Endothelial cell of umbilical vein (primary cell): ENCODE measurements at regions not wholly inside any gene's neighbourhood (a gene's known extent, or its start where the extent isn't known, plus 50 kb on each side); places are given as distances from the start of the nearest gene placed in this dataset.
A peak's percentile ranks its signal among the peaks of the same experiment; 100 is the strongest.

ENCODE experiments used
- CTCF ChIP-seq, 2 donors: IDR thresholded peaks; 1 replicate in 1 of 2; 2 replicates in 1 of 2; pipeline ENCODE4 v1.5.1; 2011; ENCODE audit warnings: low read length in 2 of 2, mild to moderate bottlenecking in 2 of 2, moderate library complexity in 2 of 2, control low read depth in 1 of 2, inconsistent platforms in 1 of 2, low read depth in 1 of 2; ENCODE audit not compliant: insufficient read depth in 1 of 2; ENCODE audit errors: extremely low read depth in 1 of 2
- EZH2 ChIP-seq: IDR thresholded peaks from 2 replicates; pipeline ENCODE4 v1.6.1; 2012; ENCODE audit warnings: borderline replicate concordance, low read depth, mild to moderate bottlenecking, moderate library complexity, low read length, inconsistent platforms; ENCODE audit not compliant: severe bottlenecking
- FOS ChIP-seq: IDR thresholded peaks from 2 replicates; pipeline ENCODE4 v1.6.1; 2011; ENCODE audit warnings: mild to moderate bottlenecking, low read length, moderate library complexity, borderline replicate concordance; ENCODE audit not compliant: insufficient read depth
- GATA2 ChIP-seq: IDR thresholded peaks from 2 replicates; pipeline ENCODE4 v1.7.0; 2011; ENCODE audit warnings: low read depth, mild to moderate bottlenecking, moderate library complexity, mixed read lengths, low read length; ENCODE audit not compliant: insufficient read length, insufficient read depth
- JUN ChIP-seq: IDR thresholded peaks from 2 replicates; pipeline ENCODE4 v1.6.1; 2011; ENCODE audit warnings: borderline replicate concordance, low read depth; ENCODE audit not compliant: insufficient read length, insufficient read depth
- MAX ChIP-seq: IDR thresholded peaks from 2 replicates; pipeline ENCODE4 v1.6.1; 2011; ENCODE audit not compliant: insufficient read depth, insufficient read length
- MYC ChIP-seq: IDR thresholded peaks from one replicate; pipeline ENCODE4 v1.6.1; 2011; ENCODE audit warnings: mild to moderate bottlenecking, low read depth, low read length
- POLR2A ChIP-seq: IDR thresholded peaks from 2 replicates; pipeline ENCODE4 v1.6.1; 2012; ENCODE audit warnings: low read depth, mild to moderate bottlenecking, control low read depth, low read length
- POLR2AphosphoS5 ChIP-seq: IDR thresholded peaks from 2 replicates; pipeline ENCODE4 v1.6.1; 2012; ENCODE audit warnings: low read depth, mild to moderate bottlenecking, control low read depth, low read length, moderate library complexity; ENCODE audit not compliant: insufficient read depth

GRCh38 chr2:203811491-203812221 is 55.9 kb upstream of the CTLA4 start:
- TF ChIP-seq POLR2A = peak; percentile 47
- no peak for TF ChIP-seq CTCF (IDR thresholded peaks at IDR 0.05; ENCODE audit: extremely low read depth in 1 of 2, insufficient read depth in 1 of 2, low read depth in 1 of 2, low read length in 2 of 2)
- TF ChIP-seq JUN = peak; percentile 92
- TF ChIP-seq POLR2AphosphoS5 = peak; percentile 97
- no peak for TF ChIP-seq MAX
- TF ChIP-seq EZH2 = no peak
- peak; percentile 81 for TF ChIP-seq GATA2
- peak; percentile 98 for TF ChIP-seq FOS
- peak; percentile 7 for TF ChIP-seq MYC
